ENCODE measurements at regions not wholly inside any gene's neighbourhood (a gene's known extent, or its start where the extent isn't known, plus 50 kb on each side); places are given as distances from the start of the nearest gene placed in this dataset.

- TF ChIP-seq ZNF558 (tag by site-specific recombination; IDR thresholded peaks at IDR 0.05): no peak
- TF ChIP-seq ZSCAN4 (tag by site-specific recombination; IDR thresholded peaks at IDR 0.05): no peak
- no peak for TF ChIP-seq ZNF140 (tag by site-specific recombination; IDR thresholded peaks at IDR 0.05)
- no peak for TF ChIP-seq ZNF513 (tag by site-specific recombination; IDR thresholded peaks at IDR 0.05)
- TF ChIP-seq ZBTB44 (tag by site-specific recombination; IDR thresholded peaks at IDR 0.05): no peak
- no peak for TF ChIP-seq TRIM28 (IDR thresholded peaks at IDR 0.05; ENCODE audit: borderline replicate concordance, low read length)
- TF ChIP-seq PRDM2 (tag by site-specific recombination; IDR thresholded peaks at IDR 0.05; ENCODE audit: borderline replicate concordance): no peak
Observed at GRCh38 chr9:13717322-13718054, 438.0 kb upstream of the MPDZ start (continued).

- H3K27ac ChIP-seq (ENCODE audit: extremely low read depth, low read depth, low read length): no peak overlapping the region
- TF ChIP-seq ZNF112 (tag by site-specific recombination; IDR thresholded peaks at IDR 0.05) (no peak), TRIM28 (IDR thresholded peaks at IDR 0.05; ENCODE audit: borderline replicate concordance, low read length) (no peak), SCRT2 (tag by site-specific recombination; IDR thresholded peaks at IDR 0.05) (no peak), ZFP37 (tag by site-specific recombination; IDR thresholded peaks at IDR 0.05) (no peak), ZNF292 (tag by site-specific recombination; IDR thresholded peaks at IDR 0.05; ENCODE audit: borderline replicate concordance, low read depth) (no peak), ZNF146 (tag by site-specific recombination; IDR thresholded peaks at IDR 0.05) (no peak), FEZF1 (tag by site-specific recombination; IDR thresholded peaks at IDR 0.05) (no peak), ZNF366 (tag by site-specific recombination; conservative IDR thresholded peaks at IDR 0.05) (no peak), ZNF449 (tag by site-specific recombination; IDR thresholded peaks at IDR 0.05) (no peak), ZNF704 (tag by site-specific recombination; IDR thresholded peaks at IDR 0.05) (no peak), ZNF843 (tag by site-specific recombination; IDR thresholded peaks at IDR 0.05) (no peak), ZNF132 (tag by site-specific recombination; IDR thresholded peaks at IDR 0.05; ENCODE audit: borderline replicate concordance) (no peak), ZNF211 (tag by site-specific recombination; IDR thresholded peaks at IDR 0.05; ENCODE audit: low read depth) (no peak), HOXD13 (CRISPR knock-in tag; IDR thresholded peaks at IDR 0.05; ENCODE audit: borderline replicate concordance) (no peak), ZNF248 (tag by site-specific recombination; IDR thresholded peaks at IDR 0.05) (no peak)
- H3K9me3 ChIP-seq (ENCODE audit: control insufficient read depth, insufficient read depth, low read depth, low read length): no peaks in the 10 kb centered on the region
- ChIA-PET POLR2A (interaction anchor here (0.6 kb wide), 1 partner anchor 363 kb away, joined by 3 read pairs; no protein-coding TSS in a partner anchor), CTCF (no interaction called here)
- H3K4me3 ChIP-seq (ENCODE audit: low read depth, low read length): no peak overlapping the region
- peaks cover 6% of the 10 kb centered on the region for H3K4me1 ChIP-seq (ENCODE audit: control insufficient read depth, insufficient read depth, low read length)
- H3K36me3 ChIP-seq (ENCODE audit: control insufficient read depth in 2 of 2, insufficient read depth in 1 of 2, low read length in 2 of 2): no peaks in the 10 kb centered on the region
Observed at GRCh38 chr9:13716601-13717321, 437.3 kb upstream of the MPDZ start.

Data from HEK293 (cell line).